ENCODE measurements at regions not wholly inside any gene's neighbourhood (a gene's known extent, or its start where the extent isn't known, plus 50 kb on each side); places are given as distances from the start of the nearest gene placed in this dataset.

- in situ Hi-C loops (cut with MboI; ENCODE audit: low sequenced_read_pairs): no loop called here
These were observed 212.5 kb upstream of the IER5L start for GRCh38 chr9:129390541-129390940.

GRCh38 chr9:129387822-129388221 lies 209.8 kb upstream of the IER5L start:
- in situ Hi-C loops (cut with MboI; ENCODE audit: low sequenced_read_pairs): no loop called here

- in situ Hi-C loops (cut with MboI; ENCODE audit: low sequenced_read_pairs): no loop called here
These were observed 208.7 kb upstream of the IER5L start for GRCh38 chr9:129386812-129387177.

GRCh38 chr9:129385211-129385934 lies 207.3 kb upstream of the IER5L start:
- in situ Hi-C loops (cut with MboI; ENCODE audit: low sequenced_read_pairs): no loop called here

- in situ Hi-C loops (cut with MboI; ENCODE audit: low sequenced_read_pairs): no loop called here
These were observed 206.6 kb upstream of the IER5L start for GRCh38 chr9:129384491-129385210.

GRCh38 chr9:129383561-129384490 lies 205.8 kb upstream of the IER5L start:
- in situ Hi-C loops (cut with MboI; ENCODE audit: low sequenced_read_pairs): no loop called here

GRCh38 chr9:129383019-129383560 lies 205.0 kb upstream of the IER5L start:
- in situ Hi-C loops (cut with MboI; ENCODE audit: low sequenced_read_pairs): no loop called here

- in situ Hi-C loops (cut with MboI; ENCODE audit: low sequenced_read_pairs): no loop called here
These were observed 204.4 kb upstream of the IER5L start for GRCh38 chr9:129382281-129383018.

- in situ Hi-C loops (cut with MboI; ENCODE audit: low sequenced_read_pairs): no loop called here
These were observed 203.5 kb upstream of the IER5L start for GRCh38 chr9:129381481-129381957.

GRCh38 chr9:129380961-129381401 lies 202.9 kb upstream of the IER5L start:
- in situ Hi-C loops (cut with MboI; ENCODE audit: low sequenced_read_pairs): no loop called here

GRCh38 chr9:129379886-129380285 lies 201.8 kb upstream of the IER5L start:
- in situ Hi-C loops (cut with MboI; ENCODE audit: low sequenced_read_pairs): no loop called here

- in situ Hi-C loops (cut with MboI; ENCODE audit: low sequenced_read_pairs): no loop called here
These were observed 201.2 kb upstream of the IER5L start for GRCh38 chr9:129379181-129379836.

- in situ Hi-C loops (cut with MboI; ENCODE audit: low sequenced_read_pairs): no loop called here
These were observed 200.0 kb upstream of the IER5L start for GRCh38 chr9:129377931-129378661.

- in situ Hi-C loops (cut with MboI; ENCODE audit: low sequenced_read_pairs): no loop called here
These were observed 199.1 kb upstream of the IER5L start for GRCh38 chr9:129377181-129377580.

- in situ Hi-C loops (cut with MboI; ENCODE audit: low sequenced_read_pairs): no loop called here
These were observed 197.8 kb upstream of the IER5L start for GRCh38 chr9:129375845-129376244.

- in situ Hi-C loops (cut with MboI; ENCODE audit: low sequenced_read_pairs): no loop called here
These were observed 196.6 kb upstream of the IER5L start for GRCh38 chr9:129374651-129375050.

- in situ Hi-C loops (cut with MboI; ENCODE audit: low sequenced_read_pairs): no loop called here
These were observed 196.2 kb upstream of the IER5L start for GRCh38 chr9:129374231-129374630.

- in situ Hi-C loops (cut with MboI; ENCODE audit: low sequenced_read_pairs): no loop called here
These were observed 195.3 kb upstream of the IER5L start for GRCh38 chr9:129373361-129373760.

- in situ Hi-C loops (cut with MboI; ENCODE audit: low sequenced_read_pairs): no loop called here
These were observed 192.7 kb upstream of the IER5L start for GRCh38 chr9:129370770-129371169.
